ENCODE measurements at regions not wholly inside any gene's neighbourhood (a gene's known extent, or its start where the extent isn't known, plus 50 kb on each side); places are given as distances from the start of the nearest gene placed in this dataset.

DNA sequence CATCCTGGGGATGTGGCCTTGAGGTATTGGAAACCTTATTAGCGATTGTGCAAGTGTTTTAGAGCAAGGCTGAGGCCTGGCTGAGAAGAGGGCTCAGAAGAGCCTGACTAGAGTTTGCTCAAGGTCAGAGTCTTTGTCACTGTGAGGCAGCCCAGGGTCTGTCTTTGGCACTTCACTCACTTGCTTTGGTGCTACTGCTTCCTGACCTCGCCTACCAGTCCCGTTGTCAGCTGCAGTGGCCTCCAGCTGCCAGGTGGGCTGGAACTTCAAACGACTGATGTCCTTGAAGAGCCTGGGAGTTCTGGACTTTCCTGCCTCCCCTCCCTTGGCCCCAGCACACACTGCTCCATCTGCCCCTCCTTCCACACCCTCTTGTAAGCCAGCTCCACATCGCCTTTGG lies 228.0 kb downstream of the SNX18 start:
- TF ChIP-seq, protein P1, sequence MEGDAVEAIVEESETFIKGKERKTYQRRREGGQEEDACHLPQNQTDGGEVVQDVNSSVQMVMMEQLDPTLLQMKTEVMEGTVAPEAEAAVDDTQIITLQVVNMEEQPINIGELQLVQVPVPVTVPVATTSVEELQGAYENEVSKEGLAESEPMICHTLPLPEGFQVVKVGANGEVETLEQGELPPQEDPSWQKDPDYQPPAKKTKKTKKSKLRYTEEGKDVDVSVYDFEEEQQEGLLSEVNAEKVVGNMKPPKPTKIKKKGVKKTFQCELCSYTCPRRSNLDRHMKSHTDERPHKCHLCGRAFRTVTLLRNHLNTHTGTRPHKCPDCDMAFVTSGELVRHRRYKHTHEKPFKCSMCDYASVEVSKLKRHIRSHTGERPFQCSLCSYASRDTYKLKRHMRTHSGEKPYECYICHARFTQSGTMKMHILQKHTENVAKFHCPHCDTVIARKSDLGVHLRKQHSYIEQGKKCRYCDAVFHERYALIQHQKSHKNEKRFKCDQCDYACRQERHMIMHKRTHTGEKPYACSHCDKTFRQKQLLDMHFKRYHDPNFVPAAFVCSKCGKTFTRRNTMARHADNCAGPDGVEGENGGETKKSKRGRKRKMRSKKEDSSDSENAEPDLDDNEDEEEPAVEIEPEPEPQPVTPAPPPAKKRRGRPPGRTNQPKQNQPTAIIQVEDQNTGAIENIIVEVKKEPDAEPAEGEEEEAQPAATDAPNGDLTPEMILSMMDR (IDR thresholded peaks at IDR 0.05) = no peak
- TF ChIP-seq POLR2A (IDR thresholded peaks at IDR 0.05; ENCODE audit: low read depth) (no peak), POLR2AphosphoS5 (IDR thresholded peaks at IDR 0.05) (no peak), EP300 (IDR thresholded peaks at IDR 0.05) (no peak)

Data from esophagus muscularis mucosa (tissue), 4 donors.